Stimulated activated CD4-positive, alpha-beta T cell treated with anti-CD3 and anti-CD28 coated beads, Interleukin-15, amount 100 ng/mL, for 24 hours (primary cell): ENCODE measurements at regions not wholly inside any gene's neighbourhood (a gene's known extent, or its start where the extent isn't known, plus 50 kb on each side); places are given as distances from the start of the nearest gene placed in this dataset.

ENCODE experiments used
- DNase-seq: peaks from one replicate; pipeline ENCODE4 v3.0.0-alpha.2; 2020

DNA sequence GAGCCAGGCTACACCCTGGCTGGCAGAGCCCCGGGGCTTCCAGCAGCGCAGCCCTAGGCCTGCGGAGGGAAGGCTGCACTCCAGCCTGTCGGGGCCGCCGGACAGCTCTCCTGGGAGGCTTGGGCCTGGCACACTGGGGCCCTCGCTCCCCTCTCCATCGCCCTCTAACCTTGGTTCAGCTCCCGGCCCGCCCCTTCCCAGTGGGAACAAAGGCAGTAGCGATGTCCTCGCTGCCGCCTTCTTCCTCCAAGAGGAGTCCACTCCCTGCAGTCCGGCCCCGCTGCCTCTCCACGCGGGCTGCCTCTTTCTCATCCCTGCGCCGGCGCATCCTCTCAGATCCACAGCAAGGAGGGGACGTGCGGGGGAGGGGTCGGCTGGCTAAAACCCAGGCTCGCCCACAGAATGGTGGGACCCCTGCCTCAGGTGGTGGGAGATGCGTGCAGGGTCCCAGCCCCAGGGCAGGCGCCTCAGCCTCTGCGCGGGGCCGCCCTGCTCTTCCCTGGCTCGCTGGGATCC, 138.1 kb downstream of the TWIST2 start:
- no peak for DNase-seq

DNA sequence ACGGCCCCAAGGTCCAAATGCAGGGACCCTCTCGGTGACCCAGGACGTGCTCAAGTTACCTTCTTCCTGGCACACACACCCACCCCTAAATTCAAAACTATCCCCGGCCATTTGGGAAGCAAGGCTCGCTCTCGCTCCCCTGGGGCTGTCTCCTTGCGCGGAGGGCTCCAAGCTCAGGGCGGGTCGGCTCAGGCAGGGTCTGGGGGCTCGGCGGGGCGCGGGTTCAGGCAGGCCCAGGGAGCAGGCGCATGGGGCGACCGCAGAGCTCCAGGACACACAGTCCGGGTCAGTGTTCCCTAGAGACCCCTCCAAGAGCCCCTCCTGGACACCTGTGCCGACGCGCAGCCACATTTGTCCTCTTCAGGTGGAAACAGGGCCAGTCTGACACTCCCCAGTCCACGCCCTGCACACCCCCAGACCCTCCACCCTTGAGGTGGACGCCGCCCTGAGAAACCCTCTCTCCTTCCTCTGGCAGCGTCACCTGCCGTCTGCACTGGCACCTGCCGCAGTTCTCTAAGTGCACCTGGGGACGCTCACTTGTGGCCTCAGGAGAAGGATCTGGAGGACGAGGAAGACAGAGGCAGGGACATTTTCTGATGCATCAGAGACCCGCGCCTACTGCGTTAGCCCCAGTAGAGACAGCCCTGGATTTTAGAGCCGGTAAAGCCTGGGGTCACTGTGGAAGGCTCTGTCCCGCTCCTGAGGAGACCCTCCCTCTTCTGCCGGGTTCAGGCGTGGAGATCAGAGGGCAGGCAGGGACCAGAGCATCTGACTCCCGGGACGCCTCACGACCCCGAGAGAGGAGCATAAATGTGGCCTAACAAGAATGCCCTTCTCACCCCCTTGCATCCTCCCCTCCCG, 138.8 kb downstream of the TWIST2 start:
- DNase-seq = no peak

DNA sequence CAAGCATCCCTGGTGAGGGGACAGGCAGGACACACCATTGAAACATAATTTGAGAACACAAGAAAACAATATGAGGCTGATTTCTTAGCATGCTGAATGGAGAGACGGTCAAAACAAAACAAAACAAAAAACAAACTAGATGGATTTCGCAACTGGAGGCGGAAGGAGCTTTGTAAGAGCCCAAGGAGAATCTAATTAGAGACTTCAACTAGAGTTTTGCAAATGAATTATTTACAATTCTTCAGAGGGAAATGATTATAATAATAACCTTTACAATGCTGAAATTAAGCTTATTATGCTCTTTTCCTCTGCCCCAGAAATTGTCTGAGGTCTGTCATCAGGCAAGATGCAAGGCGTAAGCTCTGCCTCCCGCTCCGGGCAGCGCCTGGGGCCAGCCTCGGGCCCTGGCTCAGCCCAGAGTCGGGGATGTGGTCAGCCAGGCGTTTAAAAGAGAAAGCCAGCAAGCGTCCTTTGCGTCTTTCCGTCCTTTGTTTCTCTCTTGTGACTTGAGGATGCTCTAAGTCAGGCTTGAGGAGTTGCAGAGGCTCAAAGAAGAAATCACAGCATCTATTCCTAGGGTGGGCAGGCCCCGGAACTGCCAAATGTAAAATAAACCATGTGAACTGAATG, 139.6 kb downstream of the TWIST2 start:
- DNase-seq = no peak

DNA sequence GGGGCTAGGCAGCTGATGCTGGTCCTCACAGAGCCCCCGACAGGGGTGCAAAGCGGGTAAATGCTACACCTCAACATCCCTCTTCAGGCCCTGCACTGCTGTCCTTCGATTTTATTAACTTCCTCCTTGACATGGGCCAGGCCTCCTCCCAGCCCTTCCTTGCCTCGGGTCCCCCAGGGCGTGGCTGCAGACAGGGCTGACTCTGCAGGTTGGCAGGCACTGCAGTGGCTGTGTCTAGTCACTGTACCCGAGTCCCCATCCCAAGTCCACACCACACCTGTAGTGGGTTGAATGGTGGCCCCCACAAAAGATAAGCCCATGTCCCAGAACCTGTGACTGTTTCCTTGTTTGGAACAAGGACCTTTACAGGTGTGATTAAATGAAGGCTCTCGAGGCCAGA, 140.2 kb downstream of the TWIST2 start:
- DNase-seq = no peak

DNA sequence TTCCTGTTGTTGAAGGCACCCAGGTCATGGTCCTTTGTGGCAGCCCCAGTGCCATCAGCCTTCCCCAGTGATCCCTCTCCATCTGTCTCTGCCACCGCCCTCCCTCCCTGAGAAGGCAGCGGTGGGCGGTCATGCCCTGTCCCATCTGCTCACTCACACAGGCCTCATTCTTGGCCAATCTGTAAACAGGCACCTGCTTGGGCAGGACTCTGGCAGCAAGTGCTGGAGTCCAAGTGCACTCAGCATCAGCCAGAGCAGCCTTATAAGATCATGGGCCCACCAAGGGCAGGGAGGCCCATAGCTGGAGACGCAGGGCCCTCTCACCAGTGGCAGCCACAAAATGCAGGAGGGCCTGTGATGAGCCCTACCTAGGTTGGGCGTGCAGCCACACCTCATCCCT, 140.9 kb downstream of the TWIST2 start:
- DNase-seq = no peak

DNA sequence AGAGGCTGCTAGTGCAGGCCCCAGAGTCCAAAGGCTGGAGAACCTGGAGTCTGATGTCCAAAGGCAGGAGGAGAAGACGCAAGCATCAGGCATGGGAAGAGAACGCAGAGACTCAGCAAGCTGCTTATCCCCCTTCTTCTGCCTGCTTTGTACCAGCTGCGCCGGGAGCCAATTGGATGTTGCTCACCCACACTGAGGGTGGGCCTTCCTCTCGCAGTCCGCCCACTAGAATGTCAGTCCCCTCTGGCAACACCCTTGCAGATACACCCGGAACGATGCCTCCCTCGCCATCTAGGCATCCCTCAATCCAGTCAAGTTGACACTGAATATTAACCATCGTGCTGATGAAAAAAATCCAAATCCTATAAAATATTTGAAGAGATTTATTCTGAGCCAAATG, 141.6 kb downstream of the TWIST2 start:
- DNase-seq = no peak

DNA sequence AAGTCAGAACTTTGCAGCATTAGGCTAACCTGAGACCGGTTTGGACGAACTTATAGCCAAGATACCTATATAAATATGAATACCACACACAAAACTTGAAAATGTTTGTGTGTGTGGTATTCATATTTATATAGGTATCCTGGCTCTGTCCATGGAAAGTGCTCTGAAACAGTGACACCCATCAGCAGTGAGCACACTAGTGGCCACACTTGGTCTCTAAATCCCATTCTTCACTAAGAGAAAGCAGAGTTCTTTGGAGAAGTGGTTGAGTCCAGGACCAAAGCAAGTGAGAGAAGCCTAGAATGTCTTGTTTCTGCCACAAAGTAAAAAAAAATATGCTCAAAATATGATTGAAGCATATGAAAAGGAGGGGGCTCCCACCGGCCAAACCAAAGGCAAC, 146.5 kb downstream of the TWIST2 start:
- DNase-seq = no peak

DNA sequence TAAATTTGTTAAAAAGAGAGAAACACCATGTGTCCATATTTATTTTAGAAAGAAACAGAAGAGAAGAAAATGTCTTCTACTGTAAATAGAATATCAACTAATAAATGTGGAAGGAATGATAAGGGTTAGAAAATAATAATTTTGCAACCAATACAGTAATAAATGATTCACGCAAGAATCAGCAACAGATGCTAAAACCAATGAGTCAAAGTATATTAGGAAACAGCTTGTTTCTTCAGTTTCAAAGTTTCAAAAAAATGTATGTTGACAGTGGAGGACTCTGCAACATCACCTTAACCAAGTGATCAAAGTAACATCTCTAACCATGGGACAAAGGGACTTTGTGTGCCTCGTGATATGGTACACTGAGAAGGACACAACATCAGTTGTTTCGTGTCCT, 147.0 kb downstream of the TWIST2 start:
- no peak for DNase-seq

DNA sequence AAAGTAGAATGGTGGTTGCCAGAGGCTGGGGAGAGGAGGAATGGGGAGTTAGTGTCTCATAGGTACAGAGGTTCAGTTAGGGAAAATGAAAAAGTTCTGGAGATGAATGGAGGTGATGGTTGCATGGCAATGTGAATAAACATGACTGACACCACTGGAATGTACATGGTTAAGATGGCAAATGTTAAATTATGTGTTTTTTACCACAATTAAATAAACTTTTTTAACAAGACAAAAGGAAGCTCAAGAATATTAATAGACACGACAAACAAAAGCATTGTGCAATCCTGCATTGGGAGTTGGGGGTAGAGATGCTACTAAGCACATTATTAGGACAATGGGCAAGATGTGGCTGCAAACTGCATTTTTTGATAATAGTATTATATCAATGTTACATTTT, 147.7 kb downstream of the TWIST2 start:
- no peak for DNase-seq

DNA sequence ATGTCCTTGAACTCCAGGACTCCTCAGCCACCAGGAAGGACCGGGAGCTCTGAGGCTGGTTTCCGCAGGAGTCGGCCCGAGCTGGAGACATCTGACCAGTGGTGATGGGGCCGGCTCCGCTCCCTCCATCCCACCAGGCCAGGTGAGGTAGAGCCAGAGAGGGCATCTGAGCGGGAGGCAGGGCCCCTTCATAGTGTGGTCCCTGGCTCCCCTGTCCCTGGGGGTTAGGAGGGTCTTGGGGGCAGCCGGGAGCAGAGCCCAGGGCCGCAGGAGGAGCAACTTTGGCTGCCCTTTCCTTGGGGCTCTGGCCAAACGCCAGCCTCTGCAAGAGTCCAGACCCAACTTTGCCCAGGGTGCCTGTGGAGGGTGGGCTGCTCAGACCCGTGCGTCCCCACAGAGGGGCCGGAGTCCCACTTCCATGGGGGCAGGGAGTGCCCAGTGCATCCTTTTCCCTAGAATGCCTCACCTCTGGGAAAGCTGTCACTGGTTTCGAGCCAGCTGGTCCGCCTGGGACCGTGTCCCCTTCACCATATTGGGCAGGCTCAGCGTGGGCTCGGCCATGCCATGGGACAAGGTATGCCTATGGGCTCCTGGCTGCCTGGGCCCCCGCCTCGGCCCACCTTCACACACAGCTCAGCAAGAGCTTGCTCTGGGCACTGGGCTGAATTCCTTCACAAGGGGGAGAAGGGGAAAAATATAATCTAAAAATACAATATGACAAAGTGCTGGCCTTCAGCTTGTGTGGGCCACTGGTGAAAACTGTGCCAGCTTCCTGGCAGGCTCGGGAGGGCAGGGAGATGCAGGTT, 148.6 kb downstream of the TWIST2 start:
- DNase-seq = no peak

DNA sequence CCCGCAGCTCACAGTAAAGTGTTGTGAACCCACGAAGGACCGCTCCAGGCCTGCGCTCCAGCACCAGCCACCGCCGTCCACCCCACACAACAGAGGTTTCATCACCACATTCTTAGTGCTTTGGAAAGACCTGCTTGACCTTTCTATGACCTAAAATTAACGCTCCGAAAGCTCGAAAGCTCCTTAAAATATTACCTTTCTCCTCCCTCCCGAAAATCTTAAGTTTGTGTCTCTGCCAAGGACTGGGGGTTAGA, 149.2 kb downstream of the TWIST2 start:
- DNase-seq = no peak

DNA sequence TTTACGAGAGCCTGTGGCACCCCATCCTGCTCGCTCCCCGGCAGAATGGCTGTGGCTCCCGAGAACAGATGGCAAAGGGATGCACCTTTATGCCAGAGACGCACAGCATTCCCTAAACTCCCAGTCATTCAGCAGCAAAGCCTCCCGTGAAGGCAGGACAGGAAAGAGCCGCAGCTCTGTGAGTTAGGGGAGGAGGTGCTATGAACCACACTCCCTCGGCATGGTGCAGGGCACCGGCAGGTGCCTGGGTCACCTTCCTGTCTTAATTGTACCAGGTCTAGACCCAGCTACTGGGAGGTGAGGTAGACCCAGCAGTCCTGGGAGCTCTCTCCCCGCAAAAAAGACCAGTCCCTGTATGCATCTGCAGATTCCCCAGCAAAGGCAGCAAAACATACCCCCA, 149.8 kb downstream of the TWIST2 start:
- DNase-seq = no peak
